DMS79 (cell line): ENCODE measurements at regions not wholly inside any gene's neighbourhood (a gene's known extent, or its start where the extent isn't known, plus 50 kb on each side); places are given as distances from the start of the nearest gene placed in this dataset.
"Not testable (repeated sequence)": the region's sequence is repeated elsewhere in the genome, so short reads cannot be mapped to it uniquely, and the experiment has no call there.

Source experiments
- DNase-seq: peaks from one replicate; lab custom pipeline; 2025; lab: John Stamatoyannopoulos, UW

GRCh38 chr2:8376603-8377410 lies 305.0 kb upstream of the ID2 start:
- no peak for DNase-seq

GRCh38 chr2:8378016-8378810 lies 303.6 kb upstream of the ID2 start:
- no peak for DNase-seq

GRCh38 chr2:8379128-8379527 lies 302.7 kb upstream of the ID2 start:
- no peak for DNase-seq

- no peak for DNase-seq
Measured at GRCh38 chr2:8379549-8379948, 302.3 kb upstream of the ID2 start.

GRCh38 chr2:8380026-8380425 lies 301.8 kb upstream of the ID2 start:
- DNase-seq, result no peak

- DNase-seq, result no peak
Measured at GRCh38 chr2:8380566-8380965, 301.3 kb upstream of the ID2 start.

- no peak for DNase-seq
Measured at GRCh38 chr2:8382485-8382884, 299.4 kb upstream of the ID2 start.

- not testable (repeated sequence) for DNase-seq
Measured at GRCh38 chr2:8386748-8387147, 295.1 kb upstream of the ID2 start.

GRCh38 chr2:8388781-8389180 lies 293.1 kb upstream of the ID2 start:
- DNase-seq, result no peak

- DNase-seq, result no peak
Measured at GRCh38 chr2:8389431-8390108, 292.3 kb upstream of the ID2 start.

- DNase-seq, result no peak
Measured at GRCh38 chr2:8391126-8391525, 290.7 kb upstream of the ID2 start.

- DNase-seq, result no peak
Measured at GRCh38 chr2:8391584-8391983, 290.3 kb upstream of the ID2 start.

- no peak for DNase-seq
Measured at GRCh38 chr2:8392098-8392866, 289.6 kb upstream of the ID2 start.

- DNase-seq, result no peak
Measured at GRCh38 chr2:8393506-8393905, 288.4 kb upstream of the ID2 start.

GRCh38 chr2:8394131-8394530 lies 287.7 kb upstream of the ID2 start:
- DNase-seq, result no peak

GRCh38 chr2:8394569-8395359 lies 287.1 kb upstream of the ID2 start:
- no peak for DNase-seq

- DNase-seq, result no peak
Measured at GRCh38 chr2:8395718-8396117, 286.1 kb upstream of the ID2 start.

- DNase-seq, result no peak
Measured at GRCh38 chr2:8398040-8398668, 283.7 kb upstream of the ID2 start.

- DNase-seq, result no peak
Measured at GRCh38 chr2:8399731-8400130, 282.1 kb upstream of the ID2 start.

GRCh38 chr2:8400196-8400595 lies 281.7 kb upstream of the ID2 start:
- no peak for DNase-seq

GRCh38 chr2:8402222-8402621 lies 279.6 kb upstream of the ID2 start:
- peak; percentile 68 for DNase-seq
